GM06990 (cell line): ENCODE measurements at regions not wholly inside any gene's neighbourhood (a gene's known extent, or its start where the extent isn't known, plus 50 kb on each side); places are given as distances from the start of the nearest gene placed in this dataset.

Source experiments
- DNase-seq: peaks from one replicate; pipeline ENCODE4 v3.0.0-alpha.2; 2011; ENCODE audit not compliant: insufficient read length; ENCODE audit errors: extremely low read depth
- H3K27me3 ChIP-seq: replicated peaks from 2 replicates; pipeline ENCODE4 v1.6.0; 2011; ENCODE audit warnings: low read length; ENCODE audit not compliant: control insufficient read depth, insufficient read depth
- H3K36me3 ChIP-seq: 2 replicates; pipeline ENCODE4 v1.5.1; 2011; ENCODE audit warnings: low read length; ENCODE audit not compliant: control insufficient read depth, insufficient read depth
- H3K4me3 ChIP-seq: replicated peaks from 2 replicates; pipeline ENCODE4 v1.5.1; 2011; ENCODE audit warnings: low read depth, mild to moderate bottlenecking, control low read depth, low read length
- CTCF ChIP-seq: IDR thresholded peaks from 2 replicates; pipeline ENCODE4 v1.5.1; 2011; ENCODE audit warnings: low read length, control low read depth, mild to moderate bottlenecking, inconsistent platforms; ENCODE audit not compliant: insufficient read depth, poor library complexity, severe bottlenecking

- no peak for DNase-seq
- no peaks in the 10 kb centered on the region for H3K27me3 ChIP-seq
- no peaks in the 10 kb centered on the region for H3K36me3 ChIP-seq
- no peak for TF ChIP-seq CTCF
- H3K4me3 ChIP-seq = no peak overlapping the region
Observed at GRCh38 chr10:33521904-33522303, 187.4 kb upstream of the NRP1 start.

- no peaks in the 10 kb centered on the region for H3K27me3 ChIP-seq
- TF ChIP-seq CTCF = no peak
- no peak for DNase-seq
- no peaks in the 10 kb centered on the region for H3K36me3 ChIP-seq
- no peak overlapping the region for H3K4me3 ChIP-seq
Observed at GRCh38 chr10:33521062-33521461, 186.6 kb upstream of the NRP1 start.

GRCh38 chr10:33520223-33520622 is 185.8 kb upstream of the NRP1 start:
- no peak for TF ChIP-seq CTCF
- no peaks in the 10 kb centered on the region for H3K27me3 ChIP-seq
- H3K36me3 ChIP-seq = no peaks in the 10 kb centered on the region
- no peak for DNase-seq
- no peak overlapping the region for H3K4me3 ChIP-seq

- Histone ChIP-seq H3K27me3 (no peaks in the 10 kb centered on the region), H3K36me3 (no peaks in the 10 kb centered on the region), H3K4me3 (no peak overlapping the region)
- DNase-seq = no peak
- TF ChIP-seq CTCF = no peak
Observed at GRCh38 chr10:33519130-33519860, 184.8 kb upstream of the NRP1 start.

GRCh38 chr10:33510206-33510605 is 175.7 kb upstream of the NRP1 start:
- TF ChIP-seq CTCF = no peak
- DNase-seq = no peak
- Histone ChIP-seq H3K27me3 (no peaks in the 10 kb centered on the region), H3K4me3 (no peak overlapping the region), H3K36me3 (no peaks in the 10 kb centered on the region)
